GM13977 (cell line): ENCODE measurements at regions not wholly inside any gene's neighbourhood (a gene's known extent, or its start where the extent isn't known, plus 50 kb on each side); places are given as distances from the start of the nearest gene placed in this dataset.

ENCODE experiments used
- DNase-seq: peaks from one replicate; pipeline ENCODE4 v3.0.0; 2012; ENCODE audit warnings: low spot score
- in situ Hi-C: fragments of 300-500 bp; cut with MboI; formaldehyde crosslinking; loops from one replicate; pipeline ENCODE4 v1.12.0; 2022; ENCODE audit warnings: low sequenced_read_pairs, low pct_unique_long_range_greater_than_20kb, mixed read lengths, inconsistent platforms; ENCODE audit not compliant: unreplicated experiment
- TF ChIP-seq, protein P1 (sequence below): IDR thresholded peaks from 2 replicates; pipeline ENCODE4 v1.5.1; 2012; ENCODE audit warnings: mild to moderate bottlenecking, control low read depth; ENCODE audit not compliant: insufficient read depth; ENCODE audit errors: extremely low read depth, missing control alignments

DNA sequence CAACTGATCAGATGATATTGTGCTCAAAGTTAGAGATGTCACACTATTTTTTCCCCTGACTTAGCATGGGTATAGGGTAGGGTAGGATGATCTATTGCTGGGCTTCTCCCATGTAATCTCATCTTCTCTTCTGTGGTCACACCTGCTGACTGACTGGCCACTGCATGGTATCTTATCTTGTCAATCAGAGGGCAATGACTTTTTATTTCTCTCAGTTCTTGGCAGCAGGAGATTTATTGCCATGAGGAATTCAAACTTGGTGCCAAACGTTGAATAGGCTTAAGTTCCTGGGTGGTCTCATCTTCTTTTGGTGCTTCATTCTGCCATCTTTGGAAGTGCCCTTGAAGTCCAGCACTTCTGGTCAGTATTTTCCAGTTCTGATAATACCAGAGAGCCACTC is 226.4 kb upstream of the POGK start:
- TF ChIP-seq, protein P1, sequence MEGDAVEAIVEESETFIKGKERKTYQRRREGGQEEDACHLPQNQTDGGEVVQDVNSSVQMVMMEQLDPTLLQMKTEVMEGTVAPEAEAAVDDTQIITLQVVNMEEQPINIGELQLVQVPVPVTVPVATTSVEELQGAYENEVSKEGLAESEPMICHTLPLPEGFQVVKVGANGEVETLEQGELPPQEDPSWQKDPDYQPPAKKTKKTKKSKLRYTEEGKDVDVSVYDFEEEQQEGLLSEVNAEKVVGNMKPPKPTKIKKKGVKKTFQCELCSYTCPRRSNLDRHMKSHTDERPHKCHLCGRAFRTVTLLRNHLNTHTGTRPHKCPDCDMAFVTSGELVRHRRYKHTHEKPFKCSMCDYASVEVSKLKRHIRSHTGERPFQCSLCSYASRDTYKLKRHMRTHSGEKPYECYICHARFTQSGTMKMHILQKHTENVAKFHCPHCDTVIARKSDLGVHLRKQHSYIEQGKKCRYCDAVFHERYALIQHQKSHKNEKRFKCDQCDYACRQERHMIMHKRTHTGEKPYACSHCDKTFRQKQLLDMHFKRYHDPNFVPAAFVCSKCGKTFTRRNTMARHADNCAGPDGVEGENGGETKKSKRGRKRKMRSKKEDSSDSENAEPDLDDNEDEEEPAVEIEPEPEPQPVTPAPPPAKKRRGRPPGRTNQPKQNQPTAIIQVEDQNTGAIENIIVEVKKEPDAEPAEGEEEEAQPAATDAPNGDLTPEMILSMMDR, result no peak
- no peak for DNase-seq
- in situ Hi-C loops, result no loop called here

DNA sequence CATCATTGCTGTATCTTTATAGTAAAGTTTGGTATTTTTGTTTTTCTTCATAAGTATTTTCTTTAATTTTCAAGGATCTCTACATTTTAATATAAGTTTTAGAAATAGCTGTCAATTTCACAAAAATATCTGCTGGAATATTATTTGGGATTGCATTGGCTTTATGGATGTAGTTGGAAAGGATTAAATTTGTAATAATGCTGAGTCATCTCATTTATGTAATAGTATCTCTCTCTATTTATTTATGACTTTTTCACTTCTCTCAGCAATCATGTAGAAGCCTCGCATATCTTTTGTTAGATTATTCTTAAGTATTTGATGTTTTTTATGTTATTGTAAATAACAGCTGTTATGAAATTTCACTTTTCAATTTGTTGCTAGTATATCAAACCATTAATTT is 223.1 kb upstream of the POGK start:
- no peak for DNase-seq
- TF ChIP-seq, protein P1, result no peak
- in situ Hi-C loops, result no loop called here

DNA sequence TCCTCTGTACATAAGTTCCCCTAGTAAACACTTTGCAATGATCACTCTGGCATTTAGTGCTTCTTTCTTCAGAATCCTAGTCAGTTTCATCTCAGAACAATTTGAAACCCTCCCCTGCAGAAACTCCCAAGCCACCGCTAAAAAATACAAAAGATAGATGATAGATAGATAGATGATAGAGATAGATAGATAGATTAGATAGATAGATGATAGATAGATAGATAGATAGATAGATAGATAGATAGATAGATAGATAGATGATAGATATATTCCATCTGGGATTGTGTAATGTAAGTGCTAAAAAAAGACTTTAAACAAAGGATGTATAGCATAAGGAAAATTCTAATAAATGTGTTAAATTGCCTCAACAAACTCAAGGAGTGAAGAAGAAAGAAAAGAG is 212.6 kb upstream of the POGK start:
- in situ Hi-C loops, result no loop called here
- no peak for DNase-seq
- TF ChIP-seq, protein P1, result no peak

DNA sequence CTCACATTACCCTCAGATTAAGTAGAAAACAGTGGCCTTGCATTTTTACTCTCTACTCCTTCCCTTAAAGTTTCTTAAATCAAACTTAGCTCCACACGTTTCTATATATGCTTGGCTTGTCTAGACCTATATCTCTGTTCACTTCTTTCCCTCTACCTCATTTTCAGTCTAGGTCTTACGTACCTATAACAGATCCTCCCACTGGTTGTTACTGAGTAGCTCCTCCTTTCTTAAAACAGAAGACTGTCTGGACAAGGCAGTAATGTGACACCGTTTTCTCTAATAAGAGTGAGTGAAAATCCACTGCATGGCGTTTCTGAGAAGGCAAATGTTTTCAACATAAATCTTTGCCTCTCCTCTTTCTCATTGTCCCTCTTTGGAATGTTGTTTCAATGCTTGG is 211.7 kb upstream of the POGK start:
- in situ Hi-C loops, result no loop called here
- TF ChIP-seq, protein P1, result no peak
- no peak for DNase-seq

DNA sequence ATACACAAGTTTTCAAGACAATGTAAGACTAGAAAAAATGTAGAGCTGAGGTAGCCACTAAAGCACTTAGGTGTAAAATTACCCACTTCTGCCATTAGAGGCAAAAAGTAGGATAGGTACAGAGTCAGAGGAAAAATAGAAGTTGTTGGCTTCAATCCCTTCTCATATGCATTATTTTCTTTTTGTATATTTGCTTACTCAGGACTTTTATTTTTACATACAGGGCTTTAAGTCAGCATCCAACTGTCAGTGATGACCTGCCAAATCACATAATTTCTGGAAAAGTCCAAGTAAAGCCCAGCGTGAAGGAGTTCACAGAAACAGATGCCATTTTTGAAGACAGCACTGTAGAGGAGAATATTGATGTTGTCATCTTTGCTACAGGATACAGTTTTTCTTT is 211.0 kb upstream of the POGK start:
- no peak for DNase-seq
- TF ChIP-seq, protein P1, result no peak
- in situ Hi-C loops, result no loop called here

DNA sequence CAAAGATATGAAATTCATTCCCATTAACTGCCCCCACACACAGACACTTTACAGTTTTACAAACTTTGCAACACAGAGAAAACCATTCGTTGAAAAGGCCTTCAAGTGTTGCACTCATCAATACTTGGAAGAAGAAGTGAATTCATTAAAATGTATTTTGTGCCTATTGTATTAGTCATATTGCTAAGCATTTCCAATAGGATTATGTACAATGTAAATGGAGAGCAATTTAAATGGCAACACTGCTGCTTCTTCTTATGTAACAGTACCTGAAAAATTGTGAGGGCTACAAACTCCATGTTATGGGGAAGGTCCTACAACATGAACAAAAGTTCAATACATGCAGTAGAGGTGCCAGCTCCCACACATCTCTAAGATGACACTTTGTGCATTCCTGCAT is 209.3 kb upstream of the POGK start:
- in situ Hi-C loops, result no loop called here
- no peak for DNase-seq
- TF ChIP-seq, protein P1, result no peak

DNA sequence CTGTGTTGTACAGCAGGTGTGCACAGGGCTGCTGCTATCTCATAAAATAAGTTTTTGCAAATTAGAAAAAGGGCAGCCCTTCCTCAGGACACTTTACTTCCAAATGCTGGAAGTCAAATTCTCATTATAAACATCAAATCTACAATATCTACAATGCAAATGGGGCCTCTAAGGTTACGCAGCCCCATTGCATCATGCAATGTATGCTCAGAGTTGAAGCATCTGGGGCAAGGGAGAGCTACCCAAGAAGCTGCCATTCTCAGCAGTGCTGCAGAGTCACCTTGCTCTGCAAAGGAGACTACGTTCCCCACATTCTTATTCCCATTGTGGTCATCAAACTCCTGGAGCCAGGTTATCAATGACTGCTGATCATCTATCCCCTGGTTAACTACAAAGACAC is 208.9 kb upstream of the POGK start:
- TF ChIP-seq, protein P1, result no peak
- in situ Hi-C loops, result no loop called here
- DNase-seq, result no peak
